HEK293 (cell line): ENCODE measurements at regions not wholly inside any gene's neighbourhood (a gene's known extent, or its start where the extent isn't known, plus 50 kb on each side); places are given as distances from the start of the nearest gene placed in this dataset.

Experiments
- CTCF ChIA-PET: fragments of 350-600 bp; formaldehyde crosslinking; extraction: SDS; loops from one replicate; lab custom pipeline; 2021; ENCODE audit warnings: antibody characterized with exemption; lab: Yijun Ruan, JAX
- POLR2A ChIA-PET: fragments of 300-600 bp; formaldehyde crosslinking; extraction: SDS; loops from one replicate; lab custom pipeline; 2020; ENCODE audit warnings: antibody characterized with exemption, inconsistent platforms; lab: Yijun Ruan, JAX
- H3K27ac ChIP-seq: fragments of 200-500 bp; sonication (Bioruptor generic); 2 replicates; pipeline ENCODE4 v1.5.1; 2014; ENCODE audit warnings: low read depth, low read length, control low read depth, inconsistent platforms; ENCODE audit errors: extremely low read depth
- H3K36me3 ChIP-seq, 2 experiments: fragments of 200-500 bp in 1 of 2; sonication (Bioruptor generic) in 1 of 2; 1 replicate in 1 of 2; 2 replicates in 1 of 2; pipeline ENCODE4 v1.5.1; 2014 to 2017; ENCODE audit warnings: inconsistent platforms in 2 of 2, low read length in 2 of 2; ENCODE audit not compliant: control insufficient read depth in 2 of 2, insufficient read depth in 1 of 2
- H3K4me1 ChIP-seq: fragments of 200-500 bp; sonication (Bioruptor generic); 2 replicates; pipeline ENCODE4 v1.5.1; 2014; ENCODE audit warnings: mild to moderate bottlenecking, low read length, inconsistent platforms; ENCODE audit not compliant: control insufficient read depth, insufficient read depth
- H3K4me3 ChIP-seq: 2 replicates; pipeline ENCODE4 v1.5.1; 2011; ENCODE audit warnings: low read depth, mild to moderate bottlenecking, control low read depth, low read length, moderate library complexity
- H3K9me3 ChIP-seq: fragments of 200-500 bp; sonication (Bioruptor generic); 2 replicates; pipeline ENCODE4 v1.5.1; 2014; ENCODE audit warnings: low read depth, low read length, inconsistent platforms; ENCODE audit not compliant: control insufficient read depth, insufficient read depth
- ATF2 ChIP-seq: fragments of 450-650 bp; formaldehyde crosslinking; IDR thresholded peaks from 2 replicates; pipeline ENCODE4 v1.5.1; 2016; ENCODE audit warnings: missing biosample characterization, missing genetic modification characterization, low read depth
- EGR2 ChIP-seq: fragments of 450-650 bp; formaldehyde crosslinking; IDR thresholded peaks from 2 replicates; pipeline ENCODE4 v1.5.1; 2016; ENCODE audit warnings: low read depth, missing biosample characterization, missing genetic modification characterization
- GLI2 ChIP-seq: fragments of 450-650 bp; formaldehyde crosslinking; IDR thresholded peaks from 2 replicates; pipeline ENCODE4; 2017; ENCODE audit warnings: missing biosample characterization, missing genetic modification characterization, low read depth, borderline replicate concordance
- KLF16 ChIP-seq: fragments of 450-650 bp; formaldehyde crosslinking; IDR thresholded peaks from 2 replicates; pipeline ENCODE4 v1.5.1; 2017; ENCODE audit warnings: missing biosample characterization, missing genetic modification characterization
- KLF17 ChIP-seq: fragments of 450-650 bp; formaldehyde crosslinking; IDR thresholded peaks from 2 replicates; pipeline ENCODE4 v1.5.1; 2016; ENCODE audit warnings: missing biosample characterization, missing genetic modification characterization
- PRDM10 ChIP-seq: fragments of 450-650 bp; formaldehyde crosslinking; IDR thresholded peaks from 2 replicates; pipeline ENCODE4 v1.5.1; 2016; ENCODE audit warnings: missing biosample characterization, missing genetic modification characterization
- SALL2 ChIP-seq: fragments of 450-650 bp; formaldehyde crosslinking; IDR thresholded peaks from 2 replicates; pipeline ENCODE4 v1.5.0; 2017; ENCODE audit warnings: missing biosample characterization, mild to moderate bottlenecking, missing genetic modification characterization, borderline replicate concordance
- SCRT1 ChIP-seq: fragments of 450-650 bp; formaldehyde crosslinking; IDR thresholded peaks from 2 replicates; pipeline ENCODE4 v1.5.1; 2016; ENCODE audit warnings: missing biosample characterization, missing genetic modification characterization, borderline replicate concordance
- SETDB1 ChIP-seq: IDR thresholded peaks from one replicate; pipeline ENCODE4 v1.6.1; 2017; ENCODE audit warnings: mild to moderate bottlenecking, low read length, moderate library complexity, mixed read lengths; ENCODE audit not compliant: insufficient read length
- YY1 ChIP-seq: fragments of 450-650 bp; formaldehyde crosslinking; IDR thresholded peaks from 2 replicates; pipeline ENCODE4 v1.5.1; 2018; ENCODE audit warnings: missing biosample characterization, missing genetic modification characterization
- ZFHX2 ChIP-seq: fragments of 450-650 bp; formaldehyde crosslinking; conservative IDR thresholded peaks from 2 replicates; pipeline ENCODE4 v1.5.1; 2016; ENCODE audit warnings: missing biosample characterization, missing genetic modification characterization
- ZNF214 ChIP-seq: fragments of 450-650 bp; formaldehyde crosslinking; IDR thresholded peaks from 2 replicates; pipeline ENCODE4 v1.5.1; 2017; ENCODE audit warnings: missing biosample characterization, mild to moderate bottlenecking, missing genetic modification characterization, borderline replicate concordance
- ZNF223 ChIP-seq: fragments of 450-650 bp; formaldehyde crosslinking; IDR thresholded peaks from 2 replicates; pipeline ENCODE4 v1.5.1; 2016; ENCODE audit warnings: missing biosample characterization, missing genetic modification characterization
- ZNF26 ChIP-seq: fragments of 450-650 bp; formaldehyde crosslinking; IDR thresholded peaks from 2 replicates; pipeline ENCODE4 v1.5.1; 2016; ENCODE audit warnings: missing biosample characterization, missing genetic modification characterization
- ZNF274 ChIP-seq, 2 experiments: fragments of 200-500 bp in 1 of 2; fragments of 450-650 bp in 1 of 2; sonication (Bioruptor generic) in 1 of 2; formaldehyde crosslinking in 1 of 2; IDR thresholded peaks; 2 replicates each; pipeline versions ENCODE4 v1.5.1 to v1.6.1; 2014 to 2016; ENCODE audit warnings: borderline replicate concordance in 1 of 2, inconsistent platforms in 1 of 2, low read length in 1 of 2, missing biosample characterization in 1 of 2, missing genetic modification characterization in 1 of 2
- ZNF354C ChIP-seq: fragments of 450-650 bp; formaldehyde crosslinking; IDR thresholded peaks from 2 replicates; pipeline ENCODE4 v1.5.1; 2016; ENCODE audit warnings: missing biosample characterization, missing genetic modification characterization, low read depth, borderline replicate concordance
- ZNF416 ChIP-seq: fragments of 450-650 bp; formaldehyde crosslinking; IDR thresholded peaks from 2 replicates; pipeline ENCODE4 v1.5.1; 2016; ENCODE audit warnings: missing biosample characterization, missing genetic modification characterization
- ZNF423 ChIP-seq: fragments of 450-650 bp; formaldehyde crosslinking; IDR thresholded peaks from 2 replicates; pipeline ENCODE4 v1.5.1; 2016; ENCODE audit warnings: missing biosample characterization, missing genetic modification characterization
- ZNF513 ChIP-seq: fragments of 450-650 bp; IDR thresholded peaks from 2 replicates; pipeline ENCODE4 v1.5.1; 2018; ENCODE audit warnings: missing biosample characterization, missing genetic modification characterization
- ZNF544 ChIP-seq: fragments of 450-650 bp; formaldehyde crosslinking; IDR thresholded peaks from 2 replicates; pipeline ENCODE4 v1.5.0; 2017; ENCODE audit warnings: missing biosample characterization, missing genetic modification characterization
- ZNF585B ChIP-seq: fragments of 450-650 bp; formaldehyde crosslinking; IDR thresholded peaks from 2 replicates; pipeline ENCODE4 v1.5.1; 2016; ENCODE audit warnings: missing biosample characterization, missing genetic modification characterization
- ZNF830 ChIP-seq: fragments of 450-650 bp; IDR thresholded peaks from 2 replicates; pipeline ENCODE4 v1.5.0; 2018; ENCODE audit warnings: missing biosample characterization, missing genetic modification characterization, low read depth, mild to moderate bottlenecking, moderate library complexity
- ZSCAN16 ChIP-seq: fragments of 450-650 bp; formaldehyde crosslinking; IDR thresholded peaks from 2 replicates; pipeline ENCODE4 v1.5.1; 2016; ENCODE audit warnings: missing biosample characterization, missing genetic modification characterization
- ZSCAN30 ChIP-seq: fragments of 450-650 bp; IDR thresholded peaks from 2 replicates; pipeline ENCODE4 v1.5.1; 2018; ENCODE audit warnings: missing biosample characterization, mild to moderate bottlenecking, missing genetic modification characterization, moderate library complexity
- ZXDB ChIP-seq: fragments of 450-650 bp; formaldehyde crosslinking; IDR thresholded peaks from 2 replicates; pipeline ENCODE4 v1.5.1; 2016; ENCODE audit warnings: missing biosample characterization, missing genetic modification characterization
- TF ChIP-seq, protein P1 (sequence below): fragments of 450-650 bp; formaldehyde crosslinking; IDR thresholded peaks from 2 replicates; pipeline ENCODE4 v1.5.1; 2016; ENCODE audit warnings: missing biosample characterization, missing genetic modification characterization

- TF ChIP-seq ZNF354C (tag by site-specific recombination) (no peak), KLF17 (tag by site-specific recombination) (no peak), EGR2 (tag by site-specific recombination) (no peak), ZSCAN16 (no peak), ZFHX2 (tag by site-specific recombination) (no peak), ZXDB (tag by site-specific recombination) (no peak), ZNF214 (tag by site-specific recombination) (no peak), SALL2 (tag by site-specific recombination) (no peak), YY1 (tag by site-specific recombination) (no peak), ZSCAN30 (tag by site-specific recombination) (no peak), ZNF513 (tag by site-specific recombination) (no peak), ZNF423 (tag by site-specific recombination) (no peak)
- TF ChIP-seq, protein P1, sequence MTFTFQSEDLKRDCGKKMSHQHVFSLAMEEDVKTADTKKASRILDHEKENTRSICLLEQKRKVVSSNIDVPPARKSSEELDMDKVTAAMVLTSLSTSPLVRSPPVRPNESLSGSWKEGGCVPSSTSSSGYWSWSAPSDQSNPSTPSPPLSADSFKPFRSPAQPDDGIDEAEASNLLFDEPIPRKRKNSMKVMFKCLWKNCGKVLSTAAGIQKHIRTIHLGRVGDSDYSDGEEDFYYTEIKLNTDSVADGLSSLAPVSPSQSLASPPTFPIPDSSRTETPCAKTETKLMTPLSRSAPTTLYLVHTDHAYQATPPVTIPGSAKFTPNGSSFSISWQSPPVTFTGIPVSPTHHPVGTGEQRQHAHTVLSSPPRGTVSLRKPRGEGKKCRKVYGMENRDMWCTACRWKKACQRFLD, result no peak
- H3K36me3 ChIP-seq, result no peaks in the 10 kb centered on the region
- no peak overlapping the region for H3K27ac ChIP-seq
- no peaks in the 10 kb centered on the region for H3K9me3 ChIP-seq
- POLR2A ChIA-PET, result no interaction called here
- CTCF ChIA-PET, result no interaction called here
- H3K4me3 ChIP-seq, result no peak overlapping the region
- no peaks in the 10 kb centered on the region for H3K4me1 ChIP-seq
Observed at GRCh38 chr12:127761880-127762279, 505.1 kb upstream of the TMEM132C start.

- CTCF ChIA-PET, result no interaction called here
- POLR2A ChIA-PET, result no interaction called here
- Histone ChIP-seq H3K9me3 (no peaks in the 10 kb centered on the region), H3K4me1 (no peaks in the 10 kb centered on the region), H3K27ac (no peak overlapping the region), H3K36me3 (no peaks in the 10 kb centered on the region), H3K4me3 (no peak overlapping the region)
- TF ChIP-seq ZNF585B, result no peak
- no peak for TF ChIP-seq SCRT1 (tag by site-specific recombination)
- no peak for TF ChIP-seq PRDM10
- no peak for TF ChIP-seq ZSCAN30 (tag by site-specific recombination)
- no peak for TF ChIP-seq ZNF26 (tag by site-specific recombination)
- TF ChIP-seq ATF2 (tag by site-specific recombination), result no peak
- no peak for TF ChIP-seq KLF16 (tag by site-specific recombination)
- no peak for TF ChIP-seq GLI2 (tag by site-specific recombination)
- no peak for TF ChIP-seq SETDB1
- no peak for TF ChIP-seq ZNF274 (IDR thresholded peaks at IDR 0.05; ENCODE audit: low read length)
- TF ChIP-seq ZNF274 (tag by site-specific recombination; IDR thresholded peaks at IDR 0.05; ENCODE audit: borderline replicate concordance), result no peak
- TF ChIP-seq ZNF223, result no peak
- TF ChIP-seq ZNF416, result no peak
- no peak for TF ChIP-seq ZNF830 (tag by site-specific recombination)
- no peak for TF ChIP-seq ZNF544 (tag by site-specific recombination)
Observed at GRCh38 chr12:127767656-127768055, 499.3 kb upstream of the TMEM132C start.
